ENCODE measurements at regions not wholly inside any gene's neighbourhood (a gene's known extent, or its start where the extent isn't known, plus 50 kb on each side); places are given as distances from the start of the nearest gene placed in this dataset.

- H3K27ac ChIP-seq = no peak overlapping the region
Measured at GRCh38 chr21:43355925-43356289, 71.0 kb downstream of the SIK1 start.

GRCh38 chr21:43355266-43355924, 71.5 kb downstream of the SIK1 start:
- H3K9me2 ChIP-seq (replicated peaks; ENCODE audit: insufficient read depth) = no peaks in the 10 kb centered on the region
- H3K4me3 ChIP-seq = no peak overlapping the region
- no peak overlapping the region for H3K27ac ChIP-seq
- H3K4me1 ChIP-seq (ENCODE audit: insufficient read depth) = peaks cover 17% of the 10 kb centered on the region
- no peak overlapping the region for H2AFZ ChIP-seq
- H3K4me2 ChIP-seq = no peak overlapping the region
- WGBS (ENCODE audit: low lambda C conversion rate, missing lambda C conversion rate) = 83% methylated on average over 25 of the region's 25 CpGs
- no peaks in the 10 kb centered on the region for H3K9me3 ChIP-seq (ENCODE audit: low read depth)
- H4K20me1 ChIP-seq (ENCODE audit: insufficient read depth, poor library complexity, severe bottlenecking) = no peaks in the 10 kb centered on the region
- H3K36me3 ChIP-seq (replicated peaks; ENCODE audit: insufficient read depth, low read depth) = no peaks in the 10 kb centered on the region
- no peak for TF ChIP-seq EZH2phosphoT487 (IDR thresholded peaks at IDR 0.05; ENCODE audit: low read depth, severe bottlenecking, unreplicated experiment)
- TF ChIP-seq, protein P1, sequence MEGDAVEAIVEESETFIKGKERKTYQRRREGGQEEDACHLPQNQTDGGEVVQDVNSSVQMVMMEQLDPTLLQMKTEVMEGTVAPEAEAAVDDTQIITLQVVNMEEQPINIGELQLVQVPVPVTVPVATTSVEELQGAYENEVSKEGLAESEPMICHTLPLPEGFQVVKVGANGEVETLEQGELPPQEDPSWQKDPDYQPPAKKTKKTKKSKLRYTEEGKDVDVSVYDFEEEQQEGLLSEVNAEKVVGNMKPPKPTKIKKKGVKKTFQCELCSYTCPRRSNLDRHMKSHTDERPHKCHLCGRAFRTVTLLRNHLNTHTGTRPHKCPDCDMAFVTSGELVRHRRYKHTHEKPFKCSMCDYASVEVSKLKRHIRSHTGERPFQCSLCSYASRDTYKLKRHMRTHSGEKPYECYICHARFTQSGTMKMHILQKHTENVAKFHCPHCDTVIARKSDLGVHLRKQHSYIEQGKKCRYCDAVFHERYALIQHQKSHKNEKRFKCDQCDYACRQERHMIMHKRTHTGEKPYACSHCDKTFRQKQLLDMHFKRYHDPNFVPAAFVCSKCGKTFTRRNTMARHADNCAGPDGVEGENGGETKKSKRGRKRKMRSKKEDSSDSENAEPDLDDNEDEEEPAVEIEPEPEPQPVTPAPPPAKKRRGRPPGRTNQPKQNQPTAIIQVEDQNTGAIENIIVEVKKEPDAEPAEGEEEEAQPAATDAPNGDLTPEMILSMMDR (IDR thresholded peaks at IDR 0.05; ENCODE audit: poor library complexity) = no peak
- TF ChIP-seq EZH2 (IDR thresholded peaks at IDR 0.05; ENCODE audit: borderline replicate concordance) = no peak
- no peaks in the 10 kb centered on the region for H3K27me3 ChIP-seq
- H3K79me2 ChIP-seq = no peaks in the 10 kb centered on the region
- DNase-seq (ENCODE audit: low spot score) = no peak

More at GRCh38 chr21:43355925-43356289, 71.0 kb downstream of the SIK1 start:
- TF ChIP-seq EZH2 (IDR thresholded peaks at IDR 0.05; ENCODE audit: borderline replicate concordance) (no peak), EZH2phosphoT487 (IDR thresholded peaks at IDR 0.05; ENCODE audit: low read depth, severe bottlenecking, unreplicated experiment) (no peak)
- TF ChIP-seq, protein P1 (IDR thresholded peaks at IDR 0.05; ENCODE audit: poor library complexity) = no peak
- H3K79me2 ChIP-seq = no peaks in the 10 kb centered on the region
- no peaks in the 10 kb centered on the region for H3K27me3 ChIP-seq
- H3K4me2 ChIP-seq = no peak overlapping the region
- peak; percentile 44 for DNase-seq (ENCODE audit: low spot score)
- no peaks in the 10 kb centered on the region for H4K20me1 ChIP-seq (ENCODE audit: insufficient read depth, poor library complexity, severe bottlenecking)
- H3K4me3 ChIP-seq = no peak overlapping the region
- H3K9me2 ChIP-seq (replicated peaks; ENCODE audit: insufficient read depth) = no peaks in the 10 kb centered on the region
- H2AFZ ChIP-seq = no peak overlapping the region
- no peaks in the 10 kb centered on the region for H3K36me3 ChIP-seq (replicated peaks; ENCODE audit: insufficient read depth, low read depth)
- H3K9me3 ChIP-seq (ENCODE audit: low read depth) = no peaks in the 10 kb centered on the region
- peaks cover 19% of the 10 kb centered on the region for H3K4me1 ChIP-seq (ENCODE audit: insufficient read depth)
- 83% methylated on average over 7 of the region's 7 CpGs for WGBS (ENCODE audit: low lambda C conversion rate, missing lambda C conversion rate)

- Histone ChIP-seq H3K4me1 (ENCODE audit: insufficient read depth) (peaks cover 17% of the 10 kb centered on the region), H3K4me3 (no peak overlapping the region), H4K20me1 (ENCODE audit: insufficient read depth, poor library complexity, severe bottlenecking) (no peaks in the 10 kb centered on the region), H3K27me3 (no peaks in the 10 kb centered on the region), H3K9me3 (ENCODE audit: low read depth) (no peaks in the 10 kb centered on the region), H3K79me2 (no peaks in the 10 kb centered on the region), H2AFZ (no peak overlapping the region), H3K9me2 (replicated peaks; ENCODE audit: insufficient read depth) (no peaks in the 10 kb centered on the region), H3K36me3 (replicated peaks; ENCODE audit: insufficient read depth, low read depth) (no peaks in the 10 kb centered on the region), H3K4me2 (no peak overlapping the region), H3K27ac (no peak overlapping the region)
- 95% methylated on average over 4 of the region's 4 CpGs for WGBS (ENCODE audit: low lambda C conversion rate, missing lambda C conversion rate)
- no peak for DNase-seq (ENCODE audit: low spot score)
- no peak for TF ChIP-seq EZH2phosphoT487 (IDR thresholded peaks at IDR 0.05; ENCODE audit: low read depth, severe bottlenecking, unreplicated experiment)
- TF ChIP-seq, protein P1 (IDR thresholded peaks at IDR 0.05; ENCODE audit: poor library complexity) = no peak
- no peak for TF ChIP-seq EZH2 (IDR thresholded peaks at IDR 0.05; ENCODE audit: borderline replicate concordance)
Measured at GRCh38 chr21:43354666-43355065, 72.3 kb downstream of the SIK1 start.
